HepG2 (cell line): ENCODE measurements at regions not wholly inside any gene's neighbourhood (a gene's known extent, or its start where the extent isn't known, plus 50 kb on each side); places are given as distances from the start of the nearest gene placed in this dataset.

ENCODE experiments used
- ATAC-seq: fragments of 200-7000 bp; cut with Tn5 transposase; 3 replicates; pipeline ENCODE4 v1.9.1; 2020; ENCODE audit warnings: mild to moderate bottlenecking, moderate library complexity
- BruUV-seq: library from RNA; stranded (reverse); fragments of 400-500 nt; replicated peaks from 2 replicates; lab custom pipeline; 2021; lab: Mats Ljungman, UMichigan
- CTCF ChIA-PET: fragments of 300-600 bp; formaldehyde crosslinking; extraction: SDS; loops from one replicate; lab custom pipeline; 2021; ENCODE audit warnings: low total read pairs, inconsistent platforms, low intra/inter-chr PET ratio; lab: Yijun Ruan, JAX
- POLR2A ChIA-PET: fragments of 350-600 bp; sonication (Branson Sonifier 250); formaldehyde crosslinking; loops from one replicate; lab custom pipeline; 2020; ENCODE audit warnings: antibody characterized with exemption, inconsistent platforms; lab: Yijun Ruan, JAX
- DNase-seq: peaks from one replicate; pipeline ENCODE4 v3.0.0-alpha.2; 2015; ENCODE audit warnings: low spot score
- FAIRE-seq: peaks from 3 replicates; lab custom pipeline; 2011; peaks lifted over from hg19 to GRCh38; lab: Jason Lieb, UNC
- H2AFZ ChIP-seq: one replicate; pipeline ENCODE4 v1.6.1; 2011; ENCODE audit warnings: low read length, inconsistent platforms
- H3K27ac ChIP-seq: fragments of 300-600 bp; 3 replicates; pipeline ENCODE4 v1.8.0; 2011; ENCODE audit warnings: mixed run types, mild to moderate bottlenecking, mixed read lengths, low read length, inconsistent platforms; ENCODE audit not compliant: insufficient read depth; ENCODE audit errors: extremely low read length
- H3K27me3 ChIP-seq, 2 experiments: fragments of 200-600 bp in 1 of 2; 2 replicates in 1 of 2; 3 replicates in 1 of 2; pipeline versions ENCODE4 v1.6.0 to v1.8.0; 2011; ENCODE audit warnings: low read length in 2 of 2, mild to moderate bottlenecking in 2 of 2, moderate library complexity in 2 of 2, inconsistent platforms in 1 of 2; ENCODE audit not compliant: insufficient read depth in 2 of 2, control insufficient read depth in 1 of 2
- H3K36me3 ChIP-seq, 2 experiments: fragments of 200-600 bp in 1 of 2; replicated peaks in 1 of 2; 2 replicates in 1 of 2; 3 replicates in 1 of 2; pipeline versions ENCODE4 v1.5.1 to v1.8.0; 2011; ENCODE audit warnings: low read length in 2 of 2, inconsistent platforms in 1 of 2; ENCODE audit not compliant: insufficient read depth in 2 of 2, control insufficient read depth in 1 of 2
- H3K4me1 ChIP-seq: 2 replicates; pipeline ENCODE4 v1.5.1; 2012; ENCODE audit warnings: low read length, inconsistent platforms; ENCODE audit not compliant: insufficient read depth
- H3K4me2 ChIP-seq: 2 replicates; pipeline ENCODE4 v1.6.0; 2011; ENCODE audit warnings: low read depth, low read length, inconsistent platforms
- H3K4me3 ChIP-seq, 3 experiments: fragments of 200-600 bp in 1 of 3; sonication (generic), shearing (Covaris generic) in 1 of 3; replicated peaks in 1 of 3; 2 replicates each; pipeline ENCODE4 v1.5.1; 2011 to 2016; ENCODE audit warnings: low read length in 3 of 3, inconsistent platforms in 2 of 3, low read depth in 2 of 3, mild to moderate bottlenecking in 2 of 3, control low read depth in 1 of 3, mixed read lengths in 1 of 3; ENCODE audit not compliant: insufficient read depth in 1 of 3
- H3K79me2 ChIP-seq: one replicate; pipeline ENCODE4 v1.6.1; 2011; ENCODE audit warnings: low read length, inconsistent platforms; ENCODE audit not compliant: insufficient read depth
- H3K9ac ChIP-seq: 2 replicates; pipeline ENCODE4 v1.6.0; 2011; ENCODE audit warnings: mild to moderate bottlenecking, low read depth, low read length, inconsistent platforms; ENCODE audit not compliant: insufficient read depth
- H3K9me3 ChIP-seq: 2 replicates; pipeline ENCODE4 v1.5.1; 2012; ENCODE audit warnings: mild to moderate bottlenecking, low read length
- H4K20me1 ChIP-seq: 2 replicates; pipeline ENCODE4 v1.6.0; 2011; ENCODE audit warnings: inconsistent platforms, mild to moderate bottlenecking, low read length, moderate library complexity; ENCODE audit not compliant: insufficient read depth
- CENPT ChIP-seq: sonication (generic); formaldehyde crosslinking; IDR thresholded peaks from 2 replicates; pipeline ENCODE4 v1.8.0; 2022; ENCODE audit warnings: low read depth, mild to moderate bottlenecking, moderate library complexity, missing genetic modification reagents
- HNF4A ChIP-seq: sonication (generic); formaldehyde crosslinking; IDR thresholded peaks from 2 replicates; pipeline ENCODE4 v1.4.0; 2020; ENCODE audit warnings: missing genetic modification reagents
- HNRNPL ChIP-seq: fragments of 200-400 bp; formaldehyde crosslinking; IDR thresholded peaks from 2 replicates; pipeline ENCODE4 v1.6.1; 2017; ENCODE audit warnings: mild to moderate bottlenecking, low read depth, low read length
- HOXA7 ChIP-seq: sonication (generic); formaldehyde crosslinking; IDR thresholded peaks from 2 replicates; pipeline ENCODE4 v1.8.1; 2022; ENCODE audit warnings: mild to moderate bottlenecking, missing genetic modification reagents, moderate library complexity
- MAFK ChIP-seq, 2 experiments: IDR thresholded peaks in 1 of 2; conservative IDR thresholded peaks in 1 of 2; 2 replicates each; pipeline ENCODE4 v1.6.1; 2011; ENCODE audit warnings: improper control_type of control experiment in 2 of 2, low read length in 2 of 2
- MED1 ChIP-seq: sonication (generic); formaldehyde crosslinking; IDR thresholded peaks from 2 replicates; pipeline ENCODE4 v1.4.0; 2020; ENCODE audit warnings: missing genetic modification reagents
- MLLT10 ChIP-seq: sonication (generic); formaldehyde crosslinking; IDR thresholded peaks from 2 replicates; pipeline ENCODE4 v1.4.0; 2020; ENCODE audit warnings: missing genetic modification reagents
- NFE2L2 ChIP-seq: fragments of 150-350 bp; IDR thresholded peaks from 2 replicates; pipeline ENCODE4 v1.6.1; 2014; ENCODE audit warnings: low read length
- PCBP2 ChIP-seq: fragments of 200-400 bp; formaldehyde crosslinking; optimal IDR thresholded peaks from 2 replicates; pipeline ENCODE3; 2018; ENCODE audit warnings: low read length, low read depth; ENCODE audit not compliant: poor library complexity, severe bottlenecking
- RAD21 ChIP-seq: fragments of 450-650 bp; formaldehyde crosslinking; IDR thresholded peaks from 2 replicates; pipeline ENCODE4 v1.5.0; 2020; ENCODE audit warnings: mild to moderate bottlenecking
- RARG ChIP-seq: sonication (generic); formaldehyde crosslinking; IDR thresholded peaks from 2 replicates; pipeline ENCODE4 v1.4.0; 2020; ENCODE audit warnings: low read depth, mild to moderate bottlenecking, missing genetic modification reagents
- SUZ12 ChIP-seq: fragments of 150-350 bp; IDR thresholded peaks from 2 replicates; pipeline ENCODE4 v1.6.1; 2014; ENCODE audit warnings: low read depth, low read length
- ZFP82 ChIP-seq: sonication (generic); formaldehyde crosslinking; IDR thresholded peaks from 2 replicates; pipeline ENCODE4 v1.5.1; 2020; ENCODE audit warnings: mild to moderate bottlenecking, missing genetic modification reagents, borderline replicate concordance
- ZNF616 ChIP-seq: sonication (generic); formaldehyde crosslinking; IDR thresholded peaks from 2 replicates; pipeline ENCODE4 v1.5.0; 2020; ENCODE audit warnings: low read depth, mild to moderate bottlenecking, missing genetic modification reagents
- ZNF766 ChIP-seq: sonication (generic); formaldehyde crosslinking; IDR thresholded peaks from 2 replicates; pipeline ENCODE4 v1.5.0; 2020; ENCODE audit warnings: missing genetic modification reagents, borderline replicate concordance
- WGBS: methylation state at CpG from one replicate; pipeline ENCODE4 v1.1.6; 2017; ENCODE audit warnings: low lambda C conversion rate; 5-methylcytosine and 5-hydroxymethylcytosine counted together
- in situ Hi-C: cut with HindIII; loops from 2 replicates; pipeline ENCODE4 v1.10.0; 2017; ENCODE audit warnings: low pct_unique_long_range_greater_than_20kb; ENCODE audit not compliant: extremely low pct_ligation_motif_present
- intact Hi-C: fragments of 100-400 bp; cut with micrococcal nuclease; formaldehyde crosslinking; loops from one replicate; pipeline ENCODE4 v1.10.0; 2022; ENCODE audit not compliant: unreplicated experiment
- TF ChIP-seq, protein P1 (sequence below): sonication (generic); formaldehyde crosslinking; IDR thresholded peaks from 2 replicates; pipeline ENCODE4 v1.4.0; 2020; ENCODE audit warnings: mild to moderate bottlenecking, missing genetic modification reagents
- TF ChIP-seq, protein P2 (sequence below): sonication (generic); formaldehyde crosslinking; IDR thresholded peaks from 2 replicates; pipeline ENCODE4 v1.4.0; 2020; ENCODE audit warnings: missing genetic modification reagents; ENCODE audit errors: not compliant biosample characterization
- TF ChIP-seq, protein P3 (sequence below): sonication (generic); formaldehyde crosslinking; IDR thresholded peaks from 2 replicates; pipeline ENCODE4 v1.8.1; 2022; ENCODE audit warnings: low read depth, mild to moderate bottlenecking, missing genetic modification reagents

DNA sequence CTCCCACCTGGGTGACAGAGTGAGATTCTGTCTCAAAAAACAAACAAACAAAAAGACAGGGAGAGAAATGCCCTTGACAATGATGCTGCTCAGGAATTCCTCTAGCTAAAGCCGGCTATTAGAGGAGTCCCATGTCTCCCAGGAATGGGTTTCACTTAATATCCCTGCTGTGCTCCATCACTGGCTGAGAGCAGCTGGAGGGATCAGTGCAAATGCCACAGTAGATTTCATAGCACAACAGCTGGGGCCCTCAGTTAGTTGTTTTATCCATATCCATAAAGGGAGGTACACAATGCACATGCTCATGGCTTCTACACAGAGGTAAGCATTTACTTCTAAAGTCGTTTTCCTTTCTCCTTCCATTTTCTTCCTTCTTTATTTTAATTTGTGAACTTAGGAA lies 742.0 kb upstream of the POU3F2 start (continued):
- TF ChIP-seq PCBP2 (no peak), HNRNPL (no peak), ZNF616 (no peak), HOXA7 (no peak), CENPT (no peak)
- TF ChIP-seq, protein P1, sequence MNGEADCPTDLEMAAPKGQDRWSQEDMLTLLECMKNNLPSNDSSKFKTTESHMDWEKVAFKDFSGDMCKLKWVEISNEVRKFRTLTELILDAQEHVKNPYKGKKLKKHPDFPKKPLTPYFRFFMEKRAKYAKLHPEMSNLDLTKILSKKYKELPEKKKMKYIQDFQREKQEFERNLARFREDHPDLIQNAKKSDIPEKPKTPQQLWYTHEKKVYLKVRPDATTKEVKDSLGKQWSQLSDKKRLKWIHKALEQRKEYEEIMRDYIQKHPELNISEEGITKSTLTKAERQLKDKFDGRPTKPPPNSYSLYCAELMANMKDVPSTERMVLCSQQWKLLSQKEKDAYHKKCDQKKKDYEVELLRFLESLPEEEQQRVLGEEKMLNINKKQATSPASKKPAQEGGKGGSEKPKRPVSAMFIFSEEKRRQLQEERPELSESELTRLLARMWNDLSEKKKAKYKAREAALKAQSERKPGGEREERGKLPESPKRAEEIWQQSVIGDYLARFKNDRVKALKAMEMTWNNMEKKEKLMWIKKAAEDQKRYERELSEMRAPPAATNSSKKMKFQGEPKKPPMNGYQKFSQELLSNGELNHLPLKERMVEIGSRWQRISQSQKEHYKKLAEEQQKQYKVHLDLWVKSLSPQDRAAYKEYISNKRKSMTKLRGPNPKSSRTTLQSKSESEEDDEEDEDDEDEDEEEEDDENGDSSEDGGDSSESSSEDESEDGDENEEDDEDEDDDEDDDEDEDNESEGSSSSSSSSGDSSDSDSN (CRISPR knock-in tag): no peak
- TF ChIP-seq, protein P2, sequence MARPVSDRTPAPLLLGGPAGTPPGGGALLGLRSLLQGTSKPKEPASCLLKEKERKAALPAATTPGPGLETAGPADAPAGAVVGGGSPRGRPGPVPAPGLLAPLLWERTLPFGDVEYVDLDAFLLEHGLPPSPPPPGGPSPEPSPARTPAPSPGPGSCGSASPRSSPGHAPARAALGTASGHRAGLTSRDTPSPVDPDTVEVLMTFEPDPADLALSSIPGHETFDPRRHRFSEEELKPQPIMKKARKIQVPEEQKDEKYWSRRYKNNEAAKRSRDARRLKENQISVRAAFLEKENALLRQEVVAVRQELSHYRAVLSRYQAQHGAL (CRISPR knock-in tag): no peak
- TF ChIP-seq, all 625 proteins: peak for 0

DNA sequence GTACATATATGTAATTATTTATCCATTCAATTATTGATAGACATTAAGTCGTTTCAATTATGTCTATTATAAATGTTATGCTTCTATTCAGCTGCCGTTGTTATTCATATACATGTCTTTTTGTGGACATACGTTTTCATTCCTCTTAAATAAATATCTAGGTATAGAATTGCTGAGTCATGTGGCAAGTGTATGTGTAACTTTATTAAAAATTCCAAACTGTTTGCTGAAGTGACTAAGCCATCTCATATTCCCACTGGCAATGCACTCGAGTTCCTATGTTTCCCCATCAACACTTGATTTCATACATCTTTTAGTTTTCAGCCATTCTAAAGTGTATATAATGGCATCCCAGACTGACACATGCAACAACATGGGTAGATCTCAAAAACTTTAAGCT lies 739.7 kb upstream of the POU3F2 start:
- Histone ChIP-seq H2AFZ (no peak overlapping the region), H3K9ac (no peak overlapping the region), H3K4me2 (no peak overlapping the region), H3K27me3 (no peaks in the 10 kb centered on the region), H3K9me3 (no peaks in the 10 kb centered on the region), H4K20me1 (no peaks in the 10 kb centered on the region), H3K79me2 (no peaks in the 10 kb centered on the region), H3K27ac (no peak overlapping the region), H3K4me3 (no peak overlapping the region), H3K36me3 (no peaks in the 10 kb centered on the region), H3K4me1 (no peaks in the 10 kb centered on the region)
- ChIA-PET CTCF (no interaction called here), POLR2A (no interaction called here)
- no peak for ATAC-seq
- no peak for TF ChIP-seq RAD21 (CRISPR knock-in tag)
- peak; percentile 80 for TF ChIP-seq NFE2L2
- no peak for TF ChIP-seq MLLT10 (CRISPR knock-in tag)
- TF ChIP-seq, protein P3, sequence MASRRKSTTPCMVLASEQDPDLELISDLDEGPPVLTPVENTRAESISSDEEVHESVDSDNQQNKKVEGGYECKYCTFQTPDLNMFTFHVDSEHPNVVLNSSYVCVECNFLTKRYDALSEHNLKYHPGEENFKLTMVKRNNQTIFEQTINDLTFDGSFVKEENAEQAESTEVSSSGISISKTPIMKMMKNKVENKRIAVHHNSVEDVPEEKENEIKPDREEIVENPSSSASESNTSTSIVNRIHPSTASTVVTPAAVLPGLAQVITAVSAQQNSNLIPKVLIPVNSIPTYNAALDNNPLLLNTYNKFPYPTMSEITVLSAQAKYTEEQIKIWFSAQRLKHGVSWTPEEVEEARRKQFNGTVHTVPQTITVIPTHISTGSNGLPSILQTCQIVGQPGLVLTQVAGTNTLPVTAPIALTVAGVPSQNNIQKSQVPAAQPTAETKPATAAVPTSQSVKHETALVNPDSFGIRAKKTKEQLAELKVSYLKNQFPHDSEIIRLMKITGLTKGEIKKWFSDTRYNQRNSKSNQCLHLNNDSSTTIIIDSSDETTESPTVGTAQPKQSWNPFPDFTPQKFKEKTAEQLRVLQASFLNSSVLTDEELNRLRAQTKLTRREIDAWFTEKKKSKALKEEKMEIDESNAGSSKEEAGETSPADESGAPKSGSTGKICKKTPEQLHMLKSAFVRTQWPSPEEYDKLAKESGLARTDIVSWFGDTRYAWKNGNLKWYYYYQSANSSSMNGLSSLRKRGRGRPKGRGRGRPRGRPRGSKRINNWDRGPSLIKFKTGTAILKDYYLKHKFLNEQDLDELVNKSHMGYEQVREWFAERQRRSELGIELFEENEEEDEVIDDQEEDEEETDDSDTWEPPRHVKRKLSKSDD (CRISPR knock-in tag): no peak
- TF ChIP-seq MAFK (conservative IDR thresholded peaks at IDR 0.05 in 1 of 2, IDR thresholded peaks at IDR 0.05 in 1 of 2; ENCODE audit: low read length in 2 of 2): peak; percentile 35 to 61; a peak in 2 of 4 replicates
- no peak for TF ChIP-seq ZNF766 (CRISPR knock-in tag)
- TF ChIP-seq MED1 (CRISPR knock-in tag): no peak
- TF ChIP-seq RARG (CRISPR knock-in tag): no peak
- no peak for TF ChIP-seq HNF4A
- TF ChIP-seq ZFP82 (CRISPR knock-in tag): no peak
- TF ChIP-seq SUZ12: no peak
- 14% methylated on average over 4 of the region's 4 CpGs for WGBS
- intact Hi-C loops (no loop called here), in situ Hi-C loops (no loop called here)
- no peak for FAIRE-seq
- no peak for DNase-seq
- no TSS peak for BruUV-seq
